Endothelial cell (in vitro differentiated cells): ENCODE measurements at regions not wholly inside any gene's neighbourhood (a gene's known extent, or its start where the extent isn't known, plus 50 kb on each side); places are given as distances from the start of the nearest gene placed in this dataset.
A peak's percentile ranks its signal among the peaks of the same experiment; 100 is the strongest.
"Not testable (repeated sequence)": the region's sequence is repeated elsewhere in the genome, so short reads cannot be mapped to it uniquely, and the experiment has no call there.

Experiments
- DNase-seq: peaks from one replicate; pipeline ENCODE4 v3.0.0; 2021; ENCODE audit warnings: low spot score
- H3K27ac Mint-ChIP-seq: one replicate; pipeline ENCODE4 v1.8.0; 2021; ENCODE audit warnings: mixed read lengths, inconsistent platforms; ENCODE audit not compliant: unreplicated experiment
- H3K27me3 Mint-ChIP-seq: one replicate; pipeline ENCODE4 v1.8.0; 2021; ENCODE audit warnings: mild to moderate bottlenecking, moderate library complexity, mixed read lengths, inconsistent platforms; ENCODE audit not compliant: unreplicated experiment
- H3K36me3 Mint-ChIP-seq: one replicate; pipeline ENCODE4 v1.8.0; 2021; ENCODE audit warnings: mild to moderate bottlenecking, low read depth, mixed read lengths, inconsistent platforms; ENCODE audit not compliant: unreplicated experiment
- H3K4me1 Mint-ChIP-seq: one replicate; pipeline ENCODE4 v1.8.0; 2021; ENCODE audit warnings: mild to moderate bottlenecking, mixed read lengths, inconsistent platforms; ENCODE audit not compliant: unreplicated experiment
- H3K4me3 Mint-ChIP-seq: one replicate; pipeline ENCODE4 v1.8.0; 2021; ENCODE audit warnings: mild to moderate bottlenecking, mixed read lengths, inconsistent platforms; ENCODE audit not compliant: unreplicated experiment
- H3K9me3 Mint-ChIP-seq: one replicate; pipeline ENCODE4 v1.8.0; 2021; ENCODE audit warnings: mixed read lengths, inconsistent platforms; ENCODE audit not compliant: unreplicated experiment
- TF ChIP-seq, protein P1 (sequence below): fragments of 200-600 bp; sonication (generic); IDR thresholded peaks from one replicate; pipeline ENCODE4 v1.5.0; 2021; ENCODE audit warnings: antibody characterized with exemption; ENCODE audit not compliant: unreplicated experiment

DNA sequence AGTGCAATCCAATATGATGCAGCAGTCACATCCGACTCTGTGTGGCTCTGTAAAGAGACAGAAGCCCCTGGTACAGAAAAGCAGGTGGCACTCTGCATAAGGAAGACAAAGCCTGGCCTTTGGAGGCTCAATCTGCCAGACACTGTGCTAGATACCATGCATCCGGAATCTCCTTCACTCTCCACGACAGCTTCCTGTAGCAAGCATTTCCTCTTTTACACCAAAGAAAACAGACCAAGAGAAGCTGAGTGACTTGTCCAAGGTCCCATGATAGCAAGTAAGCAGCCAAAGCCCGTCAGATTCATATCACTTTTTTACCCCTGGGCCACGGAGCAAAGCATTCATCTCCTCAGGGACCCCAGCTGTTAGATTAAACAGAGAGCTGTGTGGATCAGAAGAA is 64.2 kb upstream of the SMIM23 start:
- DNase-seq: peak; percentile 17
- Mint-ChIP-seq H3K27ac (peak overlapping the region; percentile 28), H3K27me3 (no peaks in the 10 kb centered on the region), H3K9me3 (no peaks in the 10 kb centered on the region), H3K36me3 (no peaks in the 10 kb centered on the region), H3K4me3 (no peak overlapping the region), H3K4me1 (peaks cover 13% of the 10 kb centered on the region)
- TF ChIP-seq, protein P1, sequence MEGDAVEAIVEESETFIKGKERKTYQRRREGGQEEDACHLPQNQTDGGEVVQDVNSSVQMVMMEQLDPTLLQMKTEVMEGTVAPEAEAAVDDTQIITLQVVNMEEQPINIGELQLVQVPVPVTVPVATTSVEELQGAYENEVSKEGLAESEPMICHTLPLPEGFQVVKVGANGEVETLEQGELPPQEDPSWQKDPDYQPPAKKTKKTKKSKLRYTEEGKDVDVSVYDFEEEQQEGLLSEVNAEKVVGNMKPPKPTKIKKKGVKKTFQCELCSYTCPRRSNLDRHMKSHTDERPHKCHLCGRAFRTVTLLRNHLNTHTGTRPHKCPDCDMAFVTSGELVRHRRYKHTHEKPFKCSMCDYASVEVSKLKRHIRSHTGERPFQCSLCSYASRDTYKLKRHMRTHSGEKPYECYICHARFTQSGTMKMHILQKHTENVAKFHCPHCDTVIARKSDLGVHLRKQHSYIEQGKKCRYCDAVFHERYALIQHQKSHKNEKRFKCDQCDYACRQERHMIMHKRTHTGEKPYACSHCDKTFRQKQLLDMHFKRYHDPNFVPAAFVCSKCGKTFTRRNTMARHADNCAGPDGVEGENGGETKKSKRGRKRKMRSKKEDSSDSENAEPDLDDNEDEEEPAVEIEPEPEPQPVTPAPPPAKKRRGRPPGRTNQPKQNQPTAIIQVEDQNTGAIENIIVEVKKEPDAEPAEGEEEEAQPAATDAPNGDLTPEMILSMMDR: no peak

DNA sequence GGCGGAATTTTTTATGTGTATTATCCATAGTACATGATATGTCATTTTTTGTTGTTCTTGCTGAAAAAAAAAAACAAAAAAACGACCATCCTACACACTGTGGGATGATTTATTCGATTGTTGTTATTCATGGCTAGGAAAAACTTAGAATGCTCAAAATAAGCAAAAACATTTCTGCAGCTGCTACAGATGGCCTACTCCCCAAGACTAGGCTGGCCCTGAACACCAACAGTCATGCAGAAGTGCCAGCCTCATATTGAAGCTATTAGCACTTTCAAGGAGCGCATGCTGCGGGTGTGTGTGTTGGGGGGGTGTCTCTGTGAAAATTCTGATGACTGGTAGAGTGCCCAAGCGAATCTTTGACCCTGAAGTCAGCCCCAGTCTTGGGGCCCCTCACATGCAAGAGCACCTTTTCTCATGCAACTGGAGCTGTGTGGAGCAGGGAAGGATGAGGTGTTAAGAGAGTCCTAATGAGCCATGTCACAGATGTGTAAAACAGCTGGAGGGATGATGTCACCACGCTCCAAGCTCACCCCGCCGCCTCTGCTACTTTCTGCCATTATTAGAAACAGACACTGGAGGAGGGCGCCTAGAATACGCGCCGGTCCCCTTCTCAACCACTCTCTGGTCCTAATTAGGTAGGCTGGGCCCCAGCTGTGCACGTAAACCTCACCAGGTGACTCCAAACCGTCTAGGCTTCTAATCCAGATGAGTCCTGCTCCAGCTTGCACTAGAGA is 61.0 kb upstream of the SMIM23 start:
- Mint-ChIP-seq H3K4me3 (no peak overlapping the region), H3K9me3 (no peaks in the 10 kb centered on the region), H3K27ac (no peak overlapping the region), H3K27me3 (no peaks in the 10 kb centered on the region), H3K36me3 (no peaks in the 10 kb centered on the region), H3K4me1 (peaks cover 13% of the 10 kb centered on the region)
- TF ChIP-seq, protein P1: no peak
- DNase-seq: no peak

DNA sequence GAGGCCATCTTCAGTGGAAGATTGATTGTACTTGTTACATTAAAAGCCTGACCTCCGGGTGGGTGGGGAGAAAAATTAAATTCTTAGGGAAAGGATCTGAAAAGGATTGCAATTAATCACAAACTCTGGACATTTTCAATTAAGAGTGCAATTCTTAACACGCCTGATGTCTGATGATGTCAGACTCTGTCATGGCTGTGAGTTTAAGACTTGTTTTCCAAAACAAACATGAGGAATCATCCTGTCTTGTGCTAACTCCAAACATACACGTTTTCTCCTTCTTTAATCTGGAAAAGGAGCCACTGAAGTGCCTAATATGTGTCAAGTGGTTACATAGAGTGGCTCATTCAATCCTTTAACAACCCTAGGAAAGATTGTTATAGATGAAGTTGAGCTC is 60.4 kb upstream of the SMIM23 start:
- Mint-ChIP-seq H3K9me3 (no peaks in the 10 kb centered on the region), H3K36me3 (no peaks in the 10 kb centered on the region), H3K4me3 (no peak overlapping the region), H3K4me1 (peaks cover 13% of the 10 kb centered on the region), H3K27ac (no peak overlapping the region), H3K27me3 (no peaks in the 10 kb centered on the region)
- no peak for DNase-seq
- TF ChIP-seq, protein P1: no peak

DNA sequence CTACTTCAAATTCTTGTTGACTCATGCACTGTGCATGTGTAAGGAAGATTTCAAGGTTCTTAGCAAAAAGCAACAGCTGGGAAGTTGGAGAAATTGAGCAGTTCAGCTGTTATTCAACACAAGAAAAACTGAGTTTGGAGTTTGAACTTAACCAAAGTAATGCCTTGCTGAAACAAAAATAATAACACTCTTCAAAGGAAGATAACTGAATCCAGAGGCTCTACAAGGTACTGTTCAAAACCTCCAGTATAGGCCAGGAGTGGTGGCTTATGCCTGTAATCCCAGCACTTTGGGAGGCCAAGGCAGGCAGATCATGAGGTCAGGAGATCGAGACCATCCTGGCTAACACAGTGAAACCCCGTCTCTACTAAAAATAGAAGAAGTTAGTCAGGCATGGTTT is 58.8 kb upstream of the SMIM23 start:
- not testable (repeated sequence) for H3K27ac Mint-ChIP-seq, H3K36me3 Mint-ChIP-seq, H3K9me3 Mint-ChIP-seq, H3K27me3 Mint-ChIP-seq, DNase-seq, H3K4me3 Mint-ChIP-seq, H3K4me1 Mint-ChIP-seq

DNA sequence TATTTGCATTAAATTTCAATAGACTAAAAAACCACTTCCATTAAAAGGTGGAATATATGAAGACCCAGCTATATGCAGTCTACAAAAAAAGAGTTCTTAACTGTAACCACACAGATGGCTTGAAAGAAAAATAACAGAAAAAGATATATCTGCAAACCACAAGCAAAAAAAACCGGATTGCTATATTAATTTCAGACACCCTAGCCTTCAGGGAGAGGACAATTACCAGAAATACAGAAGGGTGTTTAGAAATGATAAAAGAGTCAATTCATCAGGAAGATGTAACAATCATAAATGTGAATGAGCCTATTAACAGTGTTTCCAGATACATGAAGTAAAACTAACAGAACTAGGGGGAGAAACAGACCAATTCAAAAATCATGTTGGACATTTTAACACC is 56.9 kb upstream of the SMIM23 start:
- no peaks in the 10 kb centered on the region for H3K4me1 Mint-ChIP-seq
- no peaks in the 10 kb centered on the region for H3K9me3 Mint-ChIP-seq
- H3K27me3 Mint-ChIP-seq: no peaks in the 10 kb centered on the region
- TF ChIP-seq, protein P1: no peak
- no peak overlapping the region for H3K27ac Mint-ChIP-seq
- H3K4me3 Mint-ChIP-seq: no peak overlapping the region
- no peaks in the 10 kb centered on the region for H3K36me3 Mint-ChIP-seq
- no peak for DNase-seq
